Activated T-cell treated with anti-CD3 and anti-CD28 coated beads for 48 hours (primary cell): ENCODE measurements at regions not wholly inside any gene's neighbourhood (a gene's known extent, or its start where the extent isn't known, plus 50 kb on each side); places are given as distances from the start of the nearest gene placed in this dataset.

Source experiments
- DNase-seq: peaks from one replicate; pipeline ENCODE4 v3.0.0-alpha.2; 2020; ENCODE audit warnings: low read depth

- DNase-seq = no peak
Observed at GRCh38 chr18:51726614-51727013, 529.1 kb upstream of the MEX3C start.

DNA sequence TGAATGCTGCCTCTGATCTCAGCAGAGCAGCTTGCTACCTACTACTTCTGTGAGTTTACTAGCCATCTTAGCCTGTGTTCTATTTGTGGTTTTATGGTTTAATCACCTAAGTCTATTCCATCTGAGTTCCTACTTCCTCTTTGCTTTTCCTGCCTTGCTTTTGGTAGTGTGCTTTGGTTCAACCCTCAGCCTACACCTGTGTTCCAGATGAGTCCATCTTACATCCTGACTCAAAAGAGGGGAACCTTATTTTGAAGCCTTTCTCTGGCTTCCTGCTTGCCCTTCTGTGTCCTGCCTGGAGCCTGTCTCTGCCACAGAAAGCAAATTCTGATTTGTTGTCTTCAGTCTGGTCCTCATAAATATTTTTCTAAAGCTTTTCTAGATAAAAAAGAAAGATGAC lies 530.3 kb upstream of the MEX3C start:
- DNase-seq = no peak

GRCh38 chr18:51731070-51731469 lies 533.6 kb upstream of the MEX3C start:
- DNase-seq = no peak

DNA sequence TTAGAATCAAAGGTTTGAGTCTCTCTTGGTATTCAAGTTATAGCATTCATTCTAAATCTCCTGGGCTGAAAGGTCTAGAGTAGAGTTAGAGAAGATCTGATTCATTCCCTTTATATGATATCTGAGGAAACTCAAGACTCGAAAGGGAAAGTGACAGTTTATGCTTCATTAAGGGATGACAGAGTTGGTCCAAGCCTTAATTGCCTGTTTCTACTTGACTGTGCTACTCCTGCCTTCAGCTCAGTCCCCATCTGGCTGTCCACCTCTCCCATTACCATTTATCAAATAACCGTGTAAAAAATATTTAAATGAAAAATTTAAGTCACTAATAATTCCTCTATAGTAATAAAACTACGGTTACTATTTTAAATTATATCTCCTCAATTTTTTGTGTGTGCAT lies 537.1 kb upstream of the MEX3C start:
- DNase-seq = no peak

GRCh38 chr18:51739044-51739666 lies 541.7 kb upstream of the MEX3C start:
- DNase-seq = no peak

- no peak for DNase-seq
Observed at GRCh38 chr18:51751901-51752300, 554.4 kb upstream of the MEX3C start.

DNA sequence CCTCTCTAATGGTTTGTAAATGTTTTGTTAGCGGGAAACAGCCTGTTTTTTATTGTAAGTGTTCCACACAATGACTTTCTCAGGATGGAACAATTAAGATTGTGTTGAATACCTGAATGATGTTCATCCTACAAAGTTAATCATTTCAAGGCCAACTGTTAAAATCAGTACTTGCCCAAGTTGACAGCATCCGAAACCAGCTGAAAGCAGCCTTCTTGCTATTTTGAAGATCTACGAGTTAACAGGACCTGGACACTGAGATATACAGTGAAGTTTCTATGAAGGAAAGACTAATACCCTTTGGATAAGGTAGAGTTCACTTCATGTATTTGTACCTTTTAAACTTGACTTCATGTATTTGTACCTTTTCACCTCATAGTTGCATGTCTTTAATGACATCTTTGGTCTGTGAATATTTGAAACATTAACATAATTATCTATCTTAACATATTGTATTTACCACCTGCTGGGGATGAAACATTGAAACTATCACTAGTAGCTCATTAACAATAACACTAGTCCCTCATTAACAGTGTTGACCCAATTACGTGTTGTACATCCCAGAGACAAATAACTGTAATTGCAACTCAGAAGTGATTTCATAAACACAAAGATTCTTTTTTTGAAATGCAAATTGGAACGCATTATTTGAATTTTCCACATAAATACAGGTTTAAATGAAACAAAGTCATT lies 556.0 kb upstream of the MEX3C start:
- no peak for DNase-seq

GRCh38 chr18:51754566-51754965 lies 557.1 kb upstream of the MEX3C start:
- DNase-seq = no peak

GRCh38 chr18:51757255-51757924 lies 559.9 kb upstream of the MEX3C start:
- DNase-seq = no peak

DNA sequence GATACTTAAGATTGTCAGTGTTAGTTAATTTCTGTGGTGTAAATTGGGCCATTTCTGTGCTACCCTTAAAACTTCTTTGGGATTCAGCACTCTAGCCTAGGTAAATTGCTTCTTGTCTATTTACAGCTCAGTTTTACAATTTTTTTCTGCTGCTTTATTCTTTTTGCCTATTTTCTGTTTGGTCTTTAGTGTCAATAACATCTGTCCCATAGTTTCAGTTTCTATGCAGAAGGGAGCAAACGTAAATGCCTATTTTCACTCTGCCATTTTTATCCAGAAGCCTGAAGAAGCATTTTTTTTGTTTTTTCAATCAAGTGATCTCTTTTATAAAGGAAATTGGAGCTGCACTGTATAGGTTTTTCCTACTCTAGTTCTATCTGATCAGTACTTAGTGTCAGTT lies 564.9 kb upstream of the MEX3C start:
- DNase-seq = no peak

DNA sequence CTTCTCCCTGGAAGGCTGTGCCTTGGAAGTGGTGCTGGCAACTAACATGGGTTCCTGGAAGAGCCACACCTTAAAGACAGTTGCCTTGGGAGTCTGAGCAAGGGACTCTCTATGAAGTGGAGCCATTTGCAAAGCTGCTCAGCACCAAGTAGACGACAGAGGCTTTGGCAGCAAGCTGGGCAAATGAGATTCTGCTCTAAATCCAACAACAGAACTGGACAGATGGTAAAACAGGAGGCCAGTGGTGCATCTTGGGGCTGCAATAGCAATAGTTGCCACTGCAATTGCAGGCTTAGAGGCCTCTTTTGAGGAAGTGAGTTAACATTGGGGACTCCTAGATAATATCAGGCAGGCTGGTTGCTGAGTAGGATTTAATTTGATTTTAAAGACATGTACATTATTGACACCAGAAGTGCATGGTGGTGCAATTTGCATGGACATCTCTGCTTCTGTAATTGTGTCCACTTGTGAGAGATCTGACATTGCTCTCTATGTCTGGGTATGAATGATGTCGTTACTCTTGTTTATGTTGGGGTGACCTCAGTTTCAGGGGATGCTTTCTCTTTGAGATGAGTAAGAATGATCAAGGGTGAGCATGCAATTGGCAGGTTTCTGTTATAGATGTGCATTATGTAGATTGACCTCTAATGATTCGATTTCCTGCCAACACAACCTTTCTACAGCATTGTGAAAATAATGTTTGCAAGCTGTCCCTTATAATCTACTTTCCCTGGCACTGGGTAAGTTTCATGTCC lies 568.3 kb upstream of the MEX3C start:
- DNase-seq = no peak

DNA sequence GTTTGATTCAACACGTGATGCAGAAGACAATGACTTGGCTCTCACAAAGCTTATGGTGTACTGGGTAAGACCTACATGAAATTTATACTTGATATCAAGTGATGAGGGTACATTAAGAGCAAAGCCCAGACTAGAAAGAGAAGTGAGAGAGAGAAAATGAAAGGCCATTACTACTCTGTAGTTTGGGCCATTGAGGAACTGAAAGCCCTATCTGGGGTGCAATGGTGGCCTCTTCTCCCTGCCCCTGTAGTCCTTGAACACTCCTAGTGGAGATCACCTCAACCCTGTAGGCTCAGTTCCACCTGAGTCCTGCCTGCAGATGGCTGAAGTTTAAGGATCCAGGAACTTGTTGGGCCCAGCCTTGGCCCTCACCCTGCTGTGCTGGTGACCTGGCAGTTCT lies 569.8 kb upstream of the MEX3C start:
- no peak for DNase-seq

- DNase-seq = no peak
Observed at GRCh38 chr18:51778115-51778514, 561.9 kb upstream of the DCC start.

DNA sequence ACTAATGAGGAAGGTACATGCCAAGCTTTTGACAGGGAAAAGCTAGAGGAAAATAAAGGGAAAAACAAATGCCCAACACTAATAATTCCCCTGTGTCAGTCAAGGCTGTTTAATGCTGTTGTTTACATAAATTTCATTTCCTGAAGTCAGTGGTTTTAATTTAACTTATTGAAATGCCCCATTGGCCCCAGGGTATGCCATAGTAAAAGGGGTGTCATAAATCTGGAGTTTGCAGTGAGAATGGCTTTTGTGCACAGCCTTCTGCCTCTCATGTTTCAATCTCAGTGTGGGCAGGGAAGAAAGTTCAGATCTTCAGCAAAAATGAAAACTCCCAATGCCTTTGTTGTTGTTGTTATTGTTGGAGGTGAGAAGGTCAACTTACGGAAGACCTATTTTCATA lies 550.1 kb upstream of the DCC start:
- no peak for DNase-seq

GRCh38 chr18:51801514-51801913 lies 538.5 kb upstream of the DCC start:
- DNase-seq = no peak

GRCh38 chr18:51802569-51803428 lies 537.2 kb upstream of the DCC start:
- DNase-seq = no peak

DNA sequence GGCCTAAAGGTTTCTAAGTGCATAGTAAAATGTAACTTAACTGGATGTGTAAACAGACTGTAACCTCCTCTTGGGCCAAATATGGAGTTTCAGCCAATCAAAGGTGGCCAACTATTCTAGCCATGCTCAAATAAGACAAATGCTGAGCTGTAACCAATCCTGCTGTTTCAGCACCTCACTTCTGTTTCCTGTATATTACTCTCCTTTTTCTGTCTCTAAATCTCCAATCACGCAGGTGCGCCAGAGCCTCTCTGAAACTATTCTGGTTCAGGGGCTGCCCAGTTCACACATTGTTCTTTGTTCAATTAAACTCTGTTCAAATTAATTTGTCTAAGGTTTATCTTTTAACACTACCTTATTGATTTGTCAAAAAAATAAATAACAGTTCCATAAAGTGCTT lies 532.7 kb upstream of the DCC start:
- no peak for DNase-seq

- no peak for DNase-seq
Observed at GRCh38 chr18:51811883-51812282, 528.1 kb upstream of the DCC start.

GRCh38 chr18:51813740-51814139 lies 526.3 kb upstream of the DCC start:
- DNase-seq = no peak

DNA sequence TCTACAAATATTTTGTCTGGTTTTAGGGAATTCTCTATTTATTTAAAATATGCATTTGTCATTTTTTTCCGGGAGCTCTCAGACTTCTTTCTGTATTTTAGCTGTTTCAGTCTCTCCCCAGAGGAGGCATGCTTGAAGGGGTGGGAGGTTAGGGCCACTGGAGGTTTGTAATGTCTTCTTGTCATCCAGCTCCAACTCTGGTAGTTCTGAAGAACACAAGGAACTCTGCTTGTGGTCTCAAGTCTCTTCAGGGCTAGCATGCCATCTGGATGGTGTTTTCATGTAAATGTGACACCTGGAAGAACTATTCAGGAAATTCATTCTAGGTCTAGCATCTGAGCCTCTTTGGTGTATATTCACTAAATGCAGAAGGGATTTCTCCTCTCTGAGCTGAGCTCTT lies 518.4 kb upstream of the DCC start:
- DNase-seq = no peak

DNA sequence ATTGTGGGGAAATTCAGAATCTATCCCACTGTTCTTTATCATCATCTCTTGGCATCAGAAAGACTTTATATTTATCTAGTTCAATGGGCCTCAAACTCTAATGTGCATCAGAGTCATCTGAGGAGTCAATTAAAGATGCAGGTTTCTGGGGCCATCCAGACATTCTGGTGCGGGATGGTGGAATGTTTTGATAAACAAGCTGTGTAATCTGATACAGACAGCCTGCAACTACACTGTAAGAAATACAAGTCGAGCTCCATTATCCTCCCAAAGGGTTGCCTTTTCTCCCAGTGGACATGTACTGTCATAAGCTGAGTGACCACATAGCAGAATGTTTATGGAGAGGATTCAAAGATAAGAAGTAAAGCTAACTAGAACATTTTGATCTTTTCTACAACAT lies 515.3 kb upstream of the DCC start:
- DNase-seq = no peak

DNA sequence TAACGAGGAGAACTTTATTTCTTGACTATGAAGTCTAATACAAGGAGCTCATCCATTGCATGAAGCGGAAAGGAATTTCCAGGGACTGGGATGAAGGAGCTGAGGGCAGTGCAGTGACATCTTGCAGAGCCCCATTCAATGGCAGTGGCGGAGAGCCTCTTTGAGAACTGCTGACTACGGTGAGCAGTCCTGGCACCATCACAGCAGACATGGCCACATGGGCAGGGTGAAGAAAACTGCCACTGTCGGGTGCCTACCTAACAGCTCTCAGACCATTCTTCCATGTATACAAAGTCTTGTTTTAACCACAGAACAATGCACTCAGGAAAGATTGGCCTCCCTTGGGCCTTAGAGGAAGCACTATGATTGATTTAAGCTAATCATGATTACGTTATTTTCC lies 506.1 kb upstream of the DCC start:
- DNase-seq = no peak
